Subcutaneous abdominal adipose tissue (tissue), 5 donors: ENCODE measurements at regions not wholly inside any gene's neighbourhood (a gene's known extent, or its start where the extent isn't known, plus 50 kb on each side); places are given as distances from the start of the nearest gene placed in this dataset.

Experiments
- H3K27ac ChIP-seq: one replicate; pipeline ENCODE4 v1.7.0; 2013; ENCODE audit warnings: low read depth, mild to moderate bottlenecking, inconsistent platforms, low read length, moderate library complexity
- H3K27me3 ChIP-seq, 5 donors: one replicate each; pipeline ENCODE4 v1.7.0; 2013; ENCODE audit warnings: low read length in 5 of 5, inconsistent platforms in 1 of 5; ENCODE audit not compliant: control insufficient read depth in 5 of 5, insufficient read depth in 4 of 5
- H3K36me3 ChIP-seq, 5 donors: one replicate each; pipeline ENCODE4 v1.7.0; 2013; ENCODE audit warnings: low read length in 5 of 5; ENCODE audit not compliant: control insufficient read depth in 5 of 5, insufficient read depth in 5 of 5
- H3K4me1 ChIP-seq, 5 donors: one replicate each; pipeline ENCODE4 v1.7.0; 2013; ENCODE audit warnings: low read length in 5 of 5, mild to moderate bottlenecking in 3 of 5, moderate library complexity in 1 of 5; ENCODE audit not compliant: control insufficient read depth in 5 of 5, insufficient read depth in 5 of 5
- H3K4me3 ChIP-seq, 5 donors: one replicate each; pipeline ENCODE4 v1.7.0; 2013; ENCODE audit warnings: low read length in 5 of 5, low read depth in 1 of 5
- H3K9ac ChIP-seq, 5 donors: one replicate each; pipeline ENCODE4 v1.7.0; 2013; ENCODE audit warnings: low read length in 5 of 5, mild to moderate bottlenecking in 4 of 5, moderate library complexity in 3 of 5
- H3K9me3 ChIP-seq, 5 donors: one replicate each; pipeline ENCODE4 v1.7.0; 2013; ENCODE audit warnings: low read length in 5 of 5; ENCODE audit not compliant: control insufficient read depth in 5 of 5
- donor health status: healthy.
- donor health status: healthy.
- donor health status: healthy.
- donor health status: healthy.
- donor health status: healthy.

GRCh38 chr14:89720741-89721729 is 233.5 kb downstream of the EFCAB11 start:
- Histone ChIP-seq H3K36me3 (no peaks in the 10 kb centered on the region), H3K4me3 (no peak overlapping the region), H3K4me1 (peaks cover 7 to 39% (median 31%) of the 10 kb centered on the region in 5 donors), H3K27me3 (no peaks in the 10 kb centered on the region), H3K9ac (no peak overlapping the region), H3K9me3 (no peaks in the 10 kb centered on the region), H3K27ac (peak overlapping the region; percentile 0)

GRCh38 chr14:89720076-89720687 is 234.3 kb downstream of the EFCAB11 start:
- Histone ChIP-seq H3K4me1 (peaks cover 7 to 39% (median 30%) of the 10 kb centered on the region in 5 donors), H3K27ac (peak overlapping the region; percentile 0)

GRCh38 chr14:89719366-89720075 is 235.0 kb downstream of the EFCAB11 start:
- Histone ChIP-seq H3K9ac (no peak overlapping the region), H3K9me3 (no peaks in the 10 kb centered on the region), H3K27ac (peak overlapping the region; percentile 0), H3K36me3 (no peaks in the 10 kb centered on the region), H3K27me3 (no peaks in the 10 kb centered on the region), H3K4me1 (peaks cover 4 to 35% (median 25%) of the 10 kb centered on the region in 5 donors), H3K4me3 (no peak overlapping the region)

More at GRCh38 chr14:89720076-89720687, 234.3 kb downstream of the EFCAB11 start:
- H3K27me3 ChIP-seq: no peaks in the 10 kb centered on the region
- H3K4me3 ChIP-seq: no peak overlapping the region
- no peak overlapping the region for H3K9ac ChIP-seq
- H3K9me3 ChIP-seq: no peaks in the 10 kb centered on the region
- no peaks in the 10 kb centered on the region for H3K36me3 ChIP-seq

- Histone ChIP-seq H3K4me1 (peaks cover 0 to 13% (median 11%) of the 10 kb centered on the region in 5 donors), H3K4me3 (no peak overlapping the region), H3K27me3 (no peaks in the 10 kb centered on the region), H3K9ac (no peak overlapping the region), H3K36me3 (no peaks in the 10 kb centered on the region), H3K27ac (no peak overlapping the region), H3K9me3 (peaks cover 0 to 11% (median 5%) of the 10 kb centered on the region in 5 donors)
Observed at GRCh38 chr14:89708982-89709625, 245.4 kb downstream of the EFCAB11 start.

DNA sequence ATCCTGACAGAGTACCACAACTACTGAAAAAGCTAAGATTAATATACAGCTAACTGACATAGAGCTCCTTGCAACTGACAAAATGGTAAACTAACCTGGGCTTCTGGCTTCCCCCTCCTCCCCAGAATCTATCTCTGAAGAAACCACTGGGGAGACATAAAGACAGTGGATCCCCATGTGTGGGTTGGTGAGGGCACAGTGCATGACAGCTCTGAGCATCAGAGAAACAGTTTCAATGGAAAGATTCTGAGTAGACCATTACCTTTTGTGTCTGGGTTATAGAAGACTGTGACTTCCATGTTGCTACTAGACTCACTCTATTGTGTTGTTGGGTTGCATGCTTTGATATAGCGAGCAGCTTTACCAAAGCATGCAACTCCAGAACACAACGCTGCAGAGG is 247.4 kb downstream of the EFCAB11 start:
- no peaks in the 10 kb centered on the region for H3K36me3 ChIP-seq
- peaks cover 0 to 5% (median 2%) of the 10 kb centered on the region in 5 donors for H3K9me3 ChIP-seq
- peak overlapping the region in 1 of 5 donors; percentile 18 for H3K4me3 ChIP-seq
- H3K27ac ChIP-seq: no peak overlapping the region
- peaks cover 4 to 25% (median 20%) of the 10 kb centered on the region in 5 donors for H3K4me1 ChIP-seq
- no peak overlapping the region for H3K9ac ChIP-seq
- H3K27me3 ChIP-seq: no peaks in the 10 kb centered on the region

DNA sequence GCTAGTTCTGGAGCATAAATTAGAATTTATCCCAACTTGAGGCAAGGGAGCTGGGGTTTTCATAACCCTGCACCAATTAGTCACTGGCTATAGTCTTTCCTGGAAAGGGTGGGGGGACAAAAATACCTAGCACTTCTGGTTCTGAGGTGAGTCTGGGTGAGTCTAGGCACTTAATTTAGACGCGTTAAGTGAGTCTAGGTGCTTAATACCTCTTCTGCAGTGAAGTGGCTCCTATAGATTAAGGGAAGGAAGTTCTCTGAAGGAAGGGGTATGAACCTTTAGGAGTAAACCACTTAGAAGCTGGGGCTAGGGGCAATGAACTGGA is 251.7 kb downstream of the EFCAB11 start:
- Histone ChIP-seq H3K27me3 (no peaks in the 10 kb centered on the region), H3K9me3 (no peaks in the 10 kb centered on the region), H3K4me1 (peaks cover 6 to 37% (median 34%) of the 10 kb centered on the region in 5 donors), H3K9ac (no peak overlapping the region), H3K4me3 (no peak overlapping the region), H3K27ac (peak overlapping the region; percentile 88), H3K36me3 (no peaks in the 10 kb centered on the region)

DNA sequence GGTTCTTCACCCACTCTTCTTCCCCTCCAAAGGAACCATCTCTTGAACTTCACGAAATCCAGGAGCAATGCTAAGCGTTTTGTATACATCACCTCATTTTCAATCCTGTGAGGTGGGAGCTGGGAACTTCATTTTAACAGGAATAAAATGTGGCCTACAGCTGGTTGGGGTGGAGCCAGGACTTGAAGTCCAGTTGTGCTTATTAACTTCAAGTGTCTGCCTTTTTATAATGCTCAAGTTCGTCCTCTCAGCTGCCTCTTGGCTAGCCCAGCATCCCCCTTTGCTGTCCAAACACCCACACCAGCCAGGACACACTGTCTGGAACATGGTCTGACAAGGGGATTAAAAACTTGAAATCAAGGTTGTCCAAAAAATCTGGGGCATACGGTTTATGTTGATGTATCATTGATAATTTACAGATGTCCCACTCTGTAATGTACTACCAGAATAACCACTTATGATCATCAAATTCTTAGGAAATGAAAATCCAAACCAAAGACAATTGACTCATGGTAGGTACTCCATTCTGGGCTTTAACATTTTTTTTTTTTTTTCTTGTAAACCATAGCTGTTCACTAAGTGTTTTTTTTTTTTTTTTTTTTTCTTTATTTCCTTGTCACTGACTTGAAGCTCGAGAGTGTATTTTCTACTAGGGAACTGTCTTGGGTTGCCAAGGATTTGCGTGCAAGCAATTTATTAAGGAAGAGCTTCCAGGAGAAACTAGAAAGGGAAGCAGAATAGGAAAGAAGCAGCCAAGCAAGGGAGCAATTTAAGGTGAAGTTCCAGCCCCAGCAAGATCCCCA is 252.3 kb downstream of the EFCAB11 start:
- no peaks in the 10 kb centered on the region for H3K36me3 ChIP-seq
- peaks cover 6 to 31% (median 29%) of the 10 kb centered on the region in 5 donors for H3K4me1 ChIP-seq
- peak overlapping the region; percentile 39 to 71 (median 61) for H3K4me3 ChIP-seq
- H3K9ac ChIP-seq: peak overlapping the region; percentile 25 to 70 (median 69)
- no peaks in the 10 kb centered on the region for H3K27me3 ChIP-seq
- H3K9me3 ChIP-seq: no peaks in the 10 kb centered on the region
- H3K27ac ChIP-seq: peak overlapping the region; percentile 88

DNA sequence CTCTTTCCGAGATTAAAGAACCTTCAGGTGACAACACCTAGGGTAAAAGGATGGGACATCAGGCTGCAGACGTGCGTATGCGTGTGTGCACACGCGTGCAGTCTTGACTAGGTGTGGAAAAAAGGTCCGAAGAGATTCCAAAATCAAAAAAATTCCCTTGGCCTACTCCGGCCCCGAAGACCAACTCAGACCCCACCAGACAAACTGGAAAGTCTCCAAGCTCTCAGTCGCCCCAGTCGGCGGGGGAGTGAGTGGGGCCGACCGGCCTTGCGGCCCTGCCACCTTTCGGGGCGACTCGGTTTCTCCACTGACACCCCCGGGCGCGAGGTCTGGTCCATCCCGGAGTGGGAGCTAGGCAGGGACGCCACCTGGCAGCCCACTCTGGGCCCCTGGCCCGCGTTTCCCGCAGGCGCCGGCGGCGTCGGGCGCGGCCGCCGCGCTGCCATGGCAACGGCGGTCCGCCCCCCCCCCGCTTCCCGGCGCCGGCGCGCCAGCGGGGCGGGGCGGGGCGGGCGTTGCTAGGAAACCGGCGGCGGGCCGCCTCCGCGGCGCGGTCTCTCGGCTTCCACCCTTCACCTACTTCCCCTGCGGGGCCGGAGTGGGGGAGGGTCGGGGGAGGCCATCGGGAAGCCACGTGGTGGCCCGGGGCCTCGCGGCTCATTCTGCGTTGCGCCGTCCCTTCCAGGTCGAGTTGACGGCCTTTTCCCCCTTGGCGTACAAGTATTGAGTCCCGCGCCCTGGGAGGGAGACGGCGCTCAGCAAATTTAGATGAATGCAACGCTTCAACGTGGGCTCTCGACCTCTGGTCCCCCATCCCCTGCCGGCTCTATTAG is 253.1 kb downstream of the EFCAB11 start:
- H3K4me3 ChIP-seq: peak overlapping the region; percentile 67 to 76 (median 71)
- H3K27me3 ChIP-seq: no peaks in the 10 kb centered on the region
- peak overlapping the region; percentile 45 to 83 (median 70) for H3K9ac ChIP-seq
- peaks cover 6 to 24% (median 22%) of the 10 kb centered on the region in 5 donors for H3K4me1 ChIP-seq
- H3K36me3 ChIP-seq: no peaks in the 10 kb centered on the region
- peak overlapping the region; percentile 88 for H3K27ac ChIP-seq
- H3K9me3 ChIP-seq: no peaks in the 10 kb centered on the region
